Fibroblast of skin of left quadriceps (primary cell): ENCODE measurements at regions not wholly inside any gene's neighbourhood (a gene's known extent, or its start where the extent isn't known, plus 50 kb on each side); places are given as distances from the start of the nearest gene placed in this dataset.
A peak's percentile ranks its signal among the peaks of the same experiment; 100 is the strongest.
"Not testable (repeated sequence)": the region's sequence is repeated elsewhere in the genome, so short reads cannot be mapped to it uniquely, and the experiment has no call there.

Experiments used
- DNase-seq, 2 experiments: peaks; one replicate each; pipeline ENCODE4 v3.0.0-alpha.2; 2013; ENCODE audit warnings: low read depth in 2 of 2

DNA sequence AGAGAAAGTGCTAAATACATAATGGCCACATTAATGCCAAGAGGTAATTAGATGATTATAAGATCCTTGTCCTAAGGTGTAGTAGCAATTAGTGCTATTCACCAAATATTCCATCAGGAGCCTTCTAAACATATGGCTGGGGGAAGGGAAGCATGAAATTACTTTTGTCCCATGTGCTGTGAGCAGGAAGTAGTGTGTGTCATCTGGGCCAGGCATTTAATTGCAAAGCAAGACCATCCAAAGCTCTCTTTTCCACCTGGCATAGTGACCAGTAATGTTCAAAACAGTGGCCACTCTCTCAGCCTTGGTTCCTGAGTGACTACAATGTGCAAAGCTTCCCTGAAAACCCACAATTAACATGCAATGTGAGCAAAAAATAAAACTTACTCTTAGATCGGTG lies 144.2 kb upstream of the FAM241A start:
- DNase-seq: no peak

DNA sequence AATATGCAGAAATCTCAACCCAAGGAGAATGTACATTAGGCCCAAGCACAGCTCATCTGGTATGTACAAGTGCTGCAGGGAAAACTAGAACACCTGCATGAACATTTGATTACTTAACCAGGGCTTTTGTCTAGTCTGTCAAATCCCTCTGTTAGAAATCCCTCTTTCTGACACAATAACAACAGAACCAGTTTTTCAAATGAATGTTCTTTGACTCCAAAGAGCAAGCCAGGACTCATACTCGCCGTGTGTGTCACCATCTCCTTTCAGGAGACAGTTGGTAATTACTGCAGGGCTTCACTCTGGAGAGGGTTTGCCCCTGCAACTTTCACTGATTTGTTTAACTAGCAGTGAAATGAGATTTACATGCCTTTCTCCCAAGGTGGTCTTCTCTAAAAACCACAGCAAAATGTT lies 143.0 kb upstream of the FAM241A start:
- no peak for DNase-seq

DNA sequence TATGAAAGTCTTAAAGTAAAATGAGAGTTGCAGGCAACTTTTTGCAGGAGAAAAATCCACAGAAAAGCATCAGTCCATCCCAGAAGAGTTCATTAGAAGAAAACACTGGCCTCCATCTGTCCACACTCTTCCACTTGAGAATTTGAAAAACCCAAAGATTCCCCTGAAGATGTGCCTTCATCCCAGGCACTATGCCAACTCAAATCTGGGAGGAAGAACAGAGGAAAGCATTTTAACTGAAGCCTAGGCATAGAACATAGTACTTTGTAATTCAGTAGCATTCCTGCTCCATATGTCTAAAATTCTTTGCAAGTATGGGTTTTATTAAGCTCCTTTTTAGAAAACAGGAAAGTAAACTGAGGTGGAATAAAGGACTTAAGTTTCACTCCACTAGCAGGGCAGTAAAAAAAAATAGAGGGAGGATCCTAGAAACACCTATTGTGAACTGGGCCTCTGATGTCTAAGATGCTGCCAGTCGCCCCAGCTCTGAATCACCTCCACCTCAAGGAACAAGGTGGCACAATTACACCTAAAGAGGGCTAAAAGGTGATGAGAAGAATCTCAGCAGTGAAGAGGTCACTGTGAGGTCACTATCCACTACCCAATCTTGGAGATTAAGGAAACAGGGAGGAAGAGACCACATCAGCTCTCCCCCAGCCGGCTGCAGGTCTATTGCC lies 141.9 kb upstream of the FAM241A start:
- DNase-seq: peak; percentile 55 to 60

DNA sequence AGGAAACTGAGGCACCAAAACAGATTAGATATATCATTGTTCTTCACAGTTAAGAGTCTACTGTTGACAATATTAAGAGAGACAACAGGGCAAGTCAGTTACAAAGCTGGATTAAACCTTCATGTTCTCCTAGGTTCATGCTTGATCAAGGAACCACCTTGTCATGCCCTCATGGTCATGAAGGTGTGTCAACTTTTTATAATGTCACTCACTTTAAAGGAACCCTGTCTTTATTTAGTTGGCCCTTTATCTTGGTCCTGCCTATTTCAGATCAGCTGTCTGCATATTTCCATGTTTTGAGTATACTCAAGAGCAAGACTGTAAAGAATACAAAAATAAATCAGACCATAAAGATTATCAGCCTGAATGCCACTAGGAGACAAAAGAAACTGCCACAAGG lies 140.2 kb upstream of the FAM241A start:
- DNase-seq: no peak

GRCh38 chr4:112007391-112007790 lies 137.9 kb upstream of the FAM241A start:
- peak in 1 of 2 experiments; percentile 17 for DNase-seq

GRCh38 chr4:112015960-112016359 lies 129.3 kb upstream of the FAM241A start:
- DNase-seq: no peak

GRCh38 chr4:112023402-112023950 lies 121.8 kb upstream of the FAM241A start:
- DNase-seq: no peak

DNA sequence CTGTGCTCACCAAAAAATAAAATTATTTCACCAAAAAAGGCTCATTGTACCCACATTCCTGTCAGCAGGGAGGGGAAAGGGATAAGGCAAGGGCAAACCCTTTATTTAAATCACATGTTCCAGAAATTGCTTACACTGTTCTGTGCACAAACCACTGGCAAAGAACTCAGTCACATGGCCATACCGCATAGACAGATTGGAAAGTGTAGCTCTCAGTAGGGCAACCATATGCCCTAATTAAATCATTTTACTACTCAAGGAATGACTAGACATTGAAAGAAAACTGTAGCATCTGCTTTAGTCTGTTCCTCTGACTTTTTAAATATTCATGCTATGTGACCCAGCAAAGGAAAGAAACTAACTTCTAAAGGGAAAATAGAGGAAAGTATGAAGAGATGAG lies 119.2 kb upstream of the FAM241A start:
- no peak for DNase-seq

DNA sequence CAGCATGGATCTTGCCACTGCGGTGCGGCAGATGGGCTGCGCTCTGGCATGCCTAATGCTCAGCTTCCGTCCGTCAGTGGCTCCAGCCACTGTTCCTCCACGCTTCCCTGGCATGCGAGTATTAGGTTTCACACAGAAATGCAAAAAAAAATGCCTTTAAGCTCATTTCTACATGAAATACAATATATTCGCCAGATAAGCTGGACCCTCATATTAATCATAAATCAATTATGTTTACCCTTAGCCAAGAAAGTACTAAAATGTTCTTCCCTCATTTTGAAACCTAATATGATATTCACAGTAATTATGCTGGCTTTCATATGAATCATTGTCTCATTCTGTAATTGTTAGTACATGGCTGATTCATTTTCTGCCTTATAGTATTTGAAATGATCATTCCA lies 115.5 kb upstream of the FAM241A start:
- DNase-seq: peak in 1 of 2 experiments; percentile 14

DNA sequence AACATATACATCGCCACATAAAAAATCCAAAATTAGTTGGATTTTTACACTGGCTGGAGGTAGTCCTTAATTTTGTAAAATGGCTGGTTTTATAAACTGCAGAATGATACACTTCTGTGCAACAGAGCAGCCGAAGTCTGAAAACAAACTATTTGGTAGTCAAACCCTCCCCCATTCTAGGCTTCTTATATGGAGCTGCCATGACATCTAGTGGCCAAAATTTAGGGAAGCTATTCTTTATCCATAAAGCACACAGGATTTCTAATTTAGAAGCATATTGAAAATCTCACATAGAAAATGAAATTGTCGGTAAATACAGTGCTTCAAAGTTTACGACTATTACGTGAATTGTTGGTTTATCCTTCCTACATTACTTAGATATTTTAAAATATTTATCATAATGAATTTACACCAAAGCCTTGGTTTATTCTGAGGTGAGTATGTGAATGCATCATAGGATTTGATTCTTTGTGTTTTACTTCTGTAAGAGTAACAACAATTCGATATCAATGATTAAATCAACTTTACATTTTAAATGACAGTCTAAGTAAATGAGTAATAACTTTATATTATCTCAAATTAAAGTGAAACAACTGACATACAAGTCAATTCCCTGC lies 113.4 kb upstream of the FAM241A start:
- peak; percentile 49 to 50 for DNase-seq

- DNase-seq: no peak
Measured at GRCh38 chr4:112036886-112037285, 108.4 kb upstream of the FAM241A start.

DNA sequence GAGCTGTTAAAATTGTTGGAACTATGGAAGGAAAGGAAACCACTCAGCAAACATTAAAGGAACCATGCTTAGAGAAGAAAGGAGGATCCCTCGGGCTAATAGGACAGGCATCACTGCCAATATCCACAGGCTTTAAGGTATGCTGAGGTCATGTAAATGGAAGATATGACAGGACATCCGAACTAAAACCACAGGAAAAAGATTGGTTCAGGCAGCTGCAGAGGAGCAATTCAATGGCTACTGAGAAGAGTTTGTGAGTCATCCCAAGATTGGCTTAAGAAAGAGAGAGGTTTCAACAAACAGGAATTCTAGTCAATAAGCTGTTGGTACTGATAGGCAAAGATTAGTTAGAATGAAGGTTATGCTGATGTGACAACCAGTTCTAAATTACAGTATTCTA lies 106.4 kb upstream of the FAM241A start:
- DNase-seq: no peak

- not testable (repeated sequence) for DNase-seq
Measured at GRCh38 chr4:112049119-112049518, 96.1 kb upstream of the FAM241A start.

DNA sequence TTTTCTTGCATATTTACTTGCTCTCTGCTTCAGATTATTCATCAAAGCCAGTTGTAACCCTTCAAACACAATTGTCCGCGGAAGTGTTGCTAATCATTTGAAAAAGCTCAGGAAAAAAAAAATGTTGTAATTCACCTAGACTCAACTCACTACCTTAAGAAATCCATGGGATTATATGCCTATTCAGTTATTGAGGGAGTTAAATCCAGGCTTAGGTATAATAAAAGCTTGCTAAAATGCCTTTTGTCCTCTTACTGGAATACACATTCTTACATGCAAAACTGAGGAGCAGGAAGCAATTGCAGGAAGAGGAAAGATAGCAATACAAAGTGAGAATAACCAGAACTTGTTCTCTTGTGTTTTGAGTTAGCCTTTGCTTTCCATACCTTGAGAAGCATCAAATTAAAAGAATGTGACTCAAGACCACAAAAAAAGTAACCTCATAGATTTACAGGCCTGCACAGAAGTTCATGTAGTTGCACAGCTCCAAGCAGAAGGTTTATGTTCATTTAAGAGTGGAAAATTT lies 91.4 kb upstream of the FAM241A start:
- DNase-seq: no peak

DNA sequence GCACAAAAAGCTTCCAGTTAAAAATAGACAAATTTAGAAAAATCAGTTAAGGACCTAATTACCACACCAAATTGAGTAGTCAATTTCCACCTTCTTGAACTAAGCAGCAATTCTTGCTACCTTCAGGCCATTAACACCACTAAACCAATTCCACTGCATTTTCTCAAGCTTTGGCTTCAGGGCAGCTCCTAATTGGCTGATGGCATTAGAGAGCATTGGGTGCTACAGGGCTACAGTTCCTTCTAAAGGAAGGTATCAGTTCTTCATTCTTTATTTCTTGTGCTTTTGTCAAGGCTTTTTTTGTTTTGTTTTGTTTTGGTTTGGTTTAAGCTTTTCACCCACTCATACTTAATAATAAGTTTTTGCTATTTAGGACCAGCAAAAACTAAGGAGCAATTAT lies 90.2 kb upstream of the FAM241A start:
- DNase-seq: no peak

- no peak for DNase-seq
Measured at GRCh38 chr4:112057470-112057869, 87.8 kb upstream of the FAM241A start.

DNA sequence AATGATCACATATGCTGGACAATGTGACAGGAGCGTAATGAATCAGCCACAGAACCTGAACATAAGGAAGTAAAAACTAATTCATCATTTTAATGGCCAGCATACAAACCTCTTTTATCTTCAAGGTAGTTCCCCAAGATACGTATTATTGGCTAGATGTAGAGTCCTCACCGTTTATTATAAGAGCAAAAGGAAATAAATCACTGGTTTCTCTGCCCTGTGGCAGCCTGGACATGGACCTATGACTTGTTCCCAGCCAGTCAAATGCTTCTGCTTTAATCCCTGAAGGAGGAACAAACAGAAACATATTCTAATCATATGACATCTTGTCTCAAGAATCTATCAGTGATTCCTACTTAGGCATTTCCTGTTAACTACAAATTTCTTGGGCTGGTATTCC lies 86.8 kb upstream of the FAM241A start:
- DNase-seq: peak; percentile 31

GRCh38 chr4:112060212-112060611 lies 85.0 kb upstream of the FAM241A start:
- no peak for DNase-seq

DNA sequence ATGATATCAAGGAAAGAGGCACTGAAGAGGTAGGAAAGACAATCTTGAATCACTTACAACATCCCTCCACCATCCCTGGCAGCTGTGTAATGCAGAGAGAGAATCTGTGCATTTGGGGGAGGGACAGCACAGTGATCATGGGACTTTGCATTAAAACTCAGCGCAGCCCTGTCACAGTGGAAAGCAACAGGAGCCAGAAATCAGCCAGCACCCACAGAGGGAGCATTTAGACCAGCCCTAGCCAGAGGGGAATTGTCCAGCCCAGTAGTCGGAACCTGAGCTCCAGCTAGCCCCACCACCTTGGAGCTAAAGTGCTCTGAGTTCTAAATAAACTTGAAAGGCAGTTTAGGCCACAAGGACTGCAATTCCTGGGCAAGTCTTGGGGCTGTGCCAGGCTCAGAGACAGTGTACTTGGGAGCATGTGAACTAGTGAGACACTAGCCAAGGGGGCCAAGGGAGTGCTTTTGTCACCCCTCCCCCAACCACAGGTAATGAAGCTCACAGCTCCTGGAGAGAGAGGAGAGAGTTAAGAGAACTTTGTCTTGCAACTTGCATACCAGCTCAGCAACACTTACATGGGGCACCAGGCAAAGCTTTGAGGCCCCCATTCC lies 83.9 kb upstream of the FAM241A start:
- DNase-seq: no peak

GRCh38 chr4:112063260-112063659 lies 82.0 kb upstream of the FAM241A start:
- DNase-seq: no peak

DNA sequence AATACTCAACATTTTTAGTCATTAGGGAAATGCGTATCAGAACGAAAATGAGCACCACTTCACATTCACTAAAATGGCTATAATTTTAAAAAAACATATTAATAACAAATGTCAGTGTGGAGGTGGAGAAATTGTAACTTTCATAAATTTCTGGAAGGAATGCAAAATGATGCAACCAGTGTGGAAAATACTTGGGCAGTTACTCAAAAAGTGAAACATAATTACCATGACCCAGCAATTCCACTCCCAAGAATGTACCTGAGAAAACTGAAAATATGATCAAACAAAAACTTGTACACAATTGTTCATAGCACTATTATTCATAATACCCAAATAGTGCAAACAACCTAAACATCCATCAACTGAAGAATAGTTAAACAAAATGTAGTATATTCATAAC lies 76.1 kb upstream of the FAM241A start:
- DNase-seq: no peak

DNA sequence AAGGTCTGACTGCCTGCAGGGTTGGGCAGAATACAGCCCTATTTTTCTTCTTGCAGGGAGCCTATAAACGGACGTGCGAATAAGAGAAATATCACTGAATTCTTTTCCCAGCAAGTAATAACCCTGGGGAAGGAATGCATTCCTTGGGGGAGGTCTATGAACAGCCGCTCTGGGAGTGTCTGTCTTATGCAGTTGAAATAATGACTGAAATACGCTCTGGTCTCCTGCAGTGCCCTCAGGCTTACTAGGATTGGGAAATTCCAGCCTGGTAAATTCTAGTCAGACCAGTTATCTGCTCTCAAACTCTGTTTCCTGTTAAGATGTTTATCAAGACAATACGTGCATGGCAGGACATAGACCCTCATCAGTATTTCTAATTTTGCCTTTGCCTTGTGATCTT lies 72.1 kb upstream of the FAM241A start:
- no peak for DNase-seq
